GM18517 (cell line): ENCODE measurements at regions not wholly inside any gene's neighbourhood (a gene's known extent, or its start where the extent isn't known, plus 50 kb on each side); places are given as distances from the start of the nearest gene placed in this dataset.
"Not testable (repeated sequence)": the region's sequence is repeated elsewhere in the genome, so short reads cannot be mapped to it uniquely, and the experiment has no call there.

Experiments
- ATAC-seq: cut with Tn5 transposase; IDR thresholded peaks from one replicate; pipeline ENCODE4 v1.9.1; 2021; ENCODE audit warnings: mild to moderate bottlenecking, moderate library complexity; ENCODE audit not compliant: unreplicated experiment

- no peak for ATAC-seq
Measured at GRCh38 chrX:55981603-55982002, 250.6 kb upstream of the KLF8 start.

GRCh38 chrX:55996649-55997048, 235.5 kb upstream of the KLF8 start:
- no peak for ATAC-seq

GRCh38 chrX:56000174-56000573, 232.0 kb upstream of the KLF8 start:
- no peak for ATAC-seq

GRCh38 chrX:56000729-56001128, 231.4 kb upstream of the KLF8 start:
- no peak for ATAC-seq

- ATAC-seq, result no peak
Measured at GRCh38 chrX:56025872-56026571, 206.1 kb upstream of the KLF8 start.

- ATAC-seq, result no peak
Measured at GRCh38 chrX:56026815-56027214, 205.3 kb upstream of the KLF8 start.

GRCh38 chrX:56029188-56029587, 203.0 kb upstream of the KLF8 start:
- no peak for ATAC-seq

- ATAC-seq, result no peak
Measured at GRCh38 chrX:56029691-56030090, 202.5 kb upstream of the KLF8 start.

- no peak for ATAC-seq
Measured at GRCh38 chrX:56031409-56031808, 200.7 kb upstream of the KLF8 start.

- no peak for ATAC-seq
Measured at GRCh38 chrX:56033495-56034180, 198.5 kb upstream of the KLF8 start.

- ATAC-seq, result not testable (repeated sequence)
Measured at GRCh38 chrX:56052673-56053330, 179.4 kb upstream of the KLF8 start.

GRCh38 chrX:56057325-56057724, 174.8 kb upstream of the KLF8 start:
- no peak for ATAC-seq

GRCh38 chrX:56066016-56066415, 166.1 kb upstream of the KLF8 start:
- peak; percentile 80 for ATAC-seq

GRCh38 chrX:56068274-56068758, 163.8 kb upstream of the KLF8 start:
- ATAC-seq, result no peak

- ATAC-seq, result no peak
Measured at GRCh38 chrX:56069299-56069931, 162.7 kb upstream of the KLF8 start.

- ATAC-seq, result no peak
Measured at GRCh38 chrX:56089376-56089775, 142.8 kb upstream of the KLF8 start.

GRCh38 chrX:56099271-56099670, 132.9 kb upstream of the KLF8 start:
- ATAC-seq, result no peak

- no peak for ATAC-seq
Measured at GRCh38 chrX:56107320-56107719, 124.8 kb upstream of the KLF8 start.

GRCh38 chrX:56113785-56114436, 118.2 kb upstream of the KLF8 start:
- no peak for ATAC-seq

- ATAC-seq, result no peak
Measured at GRCh38 chrX:56114437-56114787, 117.7 kb upstream of the KLF8 start.

- ATAC-seq, result no peak
Measured at GRCh38 chrX:56120242-56120641, 111.9 kb upstream of the KLF8 start.
